Keratinocyte (primary cell): ENCODE measurements at regions not wholly inside any gene's neighbourhood (a gene's known extent, or its start where the extent isn't known, plus 50 kb on each side); places are given as distances from the start of the nearest gene placed in this dataset.

Experiments
- CTCF ChIP-seq, 3 experiments: IDR thresholded peaks in 1 of 3; conservative IDR thresholded peaks in 1 of 3; optimal IDR thresholded peaks in 1 of 3; 2 replicates in 2 of 3; 3 replicates in 1 of 3; pipeline versions ENCODE3 to v1.5.1; 2011; ENCODE audit warnings: low read length in 3 of 3, mild to moderate bottlenecking in 3 of 3, moderate library complexity in 2 of 3, control low read depth in 1 of 3, inconsistent platforms in 1 of 3; ENCODE audit not compliant: insufficient read depth in 2 of 3; ENCODE audit errors: extremely low read depth in 1 of 3
- EZH2 ChIP-seq: IDR thresholded peaks from one replicate; pipeline ENCODE4 v1.6.1; 2012; ENCODE audit warnings: inconsistent platforms, mild to moderate bottlenecking, low read length, moderate library complexity

- no peak for TF ChIP-seq CTCF (optimal IDR thresholded peaks at IDR 0.05 in 1 of 3, IDR thresholded peaks at IDR 0.05 in 1 of 3, conservative IDR thresholded peaks at IDR 0.05 in 1 of 3; ENCODE audit: extremely low read depth in 1 of 3, insufficient read depth in 2 of 3, low read length in 3 of 3)
- TF ChIP-seq EZH2, result no peak
Measured at GRCh38 chr5:20618340-20618739, 630.3 kb upstream of the CDH18 start.
